Keratinocyte (primary cell): ENCODE measurements at regions not wholly inside any gene's neighbourhood (a gene's known extent, or its start where the extent isn't known, plus 50 kb on each side); places are given as distances from the start of the nearest gene placed in this dataset.

ENCODE experiments used
- CTCF ChIP-seq, 3 experiments: IDR thresholded peaks in 1 of 3; conservative IDR thresholded peaks in 1 of 3; optimal IDR thresholded peaks in 1 of 3; 2 replicates in 2 of 3; 3 replicates in 1 of 3; pipeline versions ENCODE3 to v1.5.1; 2011; ENCODE audit warnings: low read length in 3 of 3, mild to moderate bottlenecking in 3 of 3, moderate library complexity in 2 of 3, control low read depth in 1 of 3, inconsistent platforms in 1 of 3; ENCODE audit not compliant: insufficient read depth in 2 of 3; ENCODE audit errors: extremely low read depth in 1 of 3
- EZH2 ChIP-seq: IDR thresholded peaks from one replicate; pipeline ENCODE4 v1.6.1; 2012; ENCODE audit warnings: inconsistent platforms, mild to moderate bottlenecking, low read length, moderate library complexity

GRCh38 chr4:26217961-26218676 is 102.7 kb upstream of the RBPJ start:
- no peak for TF ChIP-seq CTCF (optimal IDR thresholded peaks at IDR 0.05 in 1 of 3, IDR thresholded peaks at IDR 0.05 in 1 of 3, conservative IDR thresholded peaks at IDR 0.05 in 1 of 3; ENCODE audit: extremely low read depth in 1 of 3, insufficient read depth in 2 of 3, low read length in 3 of 3)
- no peak for TF ChIP-seq EZH2
